ENCODE measurements at regions not wholly inside any gene's neighbourhood (a gene's known extent, or its start where the extent isn't known, plus 50 kb on each side); places are given as distances from the start of the nearest gene placed in this dataset.
A peak's percentile ranks its signal among the peaks of the same experiment; 100 is the strongest.

- H3K36me3 ChIP-seq (ENCODE audit: insufficient read depth, low read length): no peaks in the 10 kb centered on the region
These were observed 157.7 kb downstream of the FAT3 start for GRCh38 chr11:92382311-92382710.

DNA sequence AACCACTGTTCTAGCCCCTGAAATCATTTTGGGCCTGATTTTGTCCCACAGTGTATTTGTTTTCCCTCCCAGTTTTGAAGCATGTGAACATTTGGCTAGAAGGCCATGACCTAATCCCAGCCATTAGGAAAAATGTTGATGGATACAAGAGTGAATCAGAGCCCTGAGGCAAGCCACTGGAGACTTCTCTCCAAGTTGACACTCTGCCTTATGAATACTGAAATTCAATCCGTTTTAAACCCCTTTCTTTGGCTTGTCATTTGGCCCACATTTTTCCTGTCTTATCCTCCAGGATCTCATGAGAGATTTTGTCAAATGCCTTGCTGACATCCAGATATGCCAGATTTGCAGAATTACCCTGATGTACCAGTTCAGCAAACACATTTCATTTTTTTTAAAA is 158.8 kb downstream of the FAT3 start:
- no peaks in the 10 kb centered on the region for H3K36me3 ChIP-seq (ENCODE audit: insufficient read depth, low read length)
- H3K9me3 ChIP-seq (ENCODE audit: low read depth, low read length): no peaks in the 10 kb centered on the region
- no peak for TF ChIP-seq EZH2 (IDR thresholded peaks at IDR 0.05)
- TF ChIP-seq FOXP2 (optimal IDR thresholded peaks at IDR 0.05; ENCODE audit: control extremely low read depth, extremely low read length, insufficient read depth): no peak
- TF ChIP-seq POLR2AphosphoS5 (IDR thresholded peaks at IDR 0.05; ENCODE audit: borderline replicate concordance, low read depth, low read length): no peak
- no peak for DNase-seq (ENCODE audit: low read depth, low spot score)
- H3K27ac ChIP-seq: no peak overlapping the region
- no peak overlapping the region for H3K9ac ChIP-seq (ENCODE audit: insufficient read length)
- H3K4me3 ChIP-seq: no peak overlapping the region

More at GRCh38 chr11:92382311-92382710, 157.7 kb downstream of the FAT3 start:
- no peaks in the 10 kb centered on the region for H3K9me3 ChIP-seq (ENCODE audit: low read depth, low read length)
- TF ChIP-seq FOXP2 (optimal IDR thresholded peaks at IDR 0.05; ENCODE audit: control extremely low read depth, extremely low read length, insufficient read depth): no peak
- TF ChIP-seq POLR2AphosphoS5 (IDR thresholded peaks at IDR 0.05; ENCODE audit: borderline replicate concordance, low read depth, low read length): no peak
- TF ChIP-seq EZH2 (IDR thresholded peaks at IDR 0.05): no peak
- H3K27ac ChIP-seq: no peak overlapping the region
- no peak overlapping the region for H3K9ac ChIP-seq (ENCODE audit: insufficient read length)
- H3K4me3 ChIP-seq: no peak overlapping the region
- DNase-seq (ENCODE audit: low read depth, low spot score): no peak

- DNase-seq (ENCODE audit: low read depth, low spot score): no peak
- Histone ChIP-seq H3K9ac (ENCODE audit: insufficient read length) (no peak overlapping the region), H3K27ac (no peak overlapping the region), H3K4me3 (no peak overlapping the region), H3K9me3 (ENCODE audit: low read depth, low read length) (no peaks in the 10 kb centered on the region), H3K36me3 (ENCODE audit: insufficient read depth, low read length) (no peaks in the 10 kb centered on the region)
- TF ChIP-seq FOXP2 (optimal IDR thresholded peaks at IDR 0.05; ENCODE audit: control extremely low read depth, extremely low read length, insufficient read depth): no peak
These were observed 159.7 kb downstream of the FAT3 start for GRCh38 chr11:92384358-92384757.

DNA sequence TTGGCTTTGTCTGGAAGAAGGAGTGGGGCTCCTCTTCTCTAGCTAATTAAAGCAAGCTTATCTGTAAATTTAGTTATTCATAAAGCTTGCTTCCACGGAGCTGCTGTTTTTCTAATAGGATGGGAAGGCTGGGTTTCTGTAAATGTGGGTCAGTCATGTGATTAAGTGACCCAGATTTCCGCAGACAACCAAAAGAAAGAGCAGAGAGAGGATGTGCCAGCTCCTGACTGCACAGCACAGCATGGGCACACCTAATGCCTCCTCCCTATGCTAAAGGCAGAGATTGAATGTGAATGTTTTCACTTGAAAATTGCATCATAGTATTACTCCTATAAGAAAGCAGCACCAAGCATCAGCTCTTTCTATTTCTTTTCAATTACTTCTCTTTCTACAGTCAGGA is 160.2 kb downstream of the FAT3 start:
- TF ChIP-seq EZH2 (IDR thresholded peaks at IDR 0.05) (no peak), FOXP2 (optimal IDR thresholded peaks at IDR 0.05; ENCODE audit: control extremely low read depth, extremely low read length, insufficient read depth) (no peak), POLR2AphosphoS5 (IDR thresholded peaks at IDR 0.05; ENCODE audit: borderline replicate concordance, low read depth, low read length) (no peak)
- no peak overlapping the region for H3K4me3 ChIP-seq
- H3K27ac ChIP-seq: no peak overlapping the region
- no peaks in the 10 kb centered on the region for H3K9me3 ChIP-seq (ENCODE audit: low read depth, low read length)
- no peak for DNase-seq (ENCODE audit: low read depth, low spot score)
- H3K36me3 ChIP-seq (ENCODE audit: insufficient read depth, low read length): no peaks in the 10 kb centered on the region
- no peak overlapping the region for H3K9ac ChIP-seq (ENCODE audit: insufficient read length)

DNA sequence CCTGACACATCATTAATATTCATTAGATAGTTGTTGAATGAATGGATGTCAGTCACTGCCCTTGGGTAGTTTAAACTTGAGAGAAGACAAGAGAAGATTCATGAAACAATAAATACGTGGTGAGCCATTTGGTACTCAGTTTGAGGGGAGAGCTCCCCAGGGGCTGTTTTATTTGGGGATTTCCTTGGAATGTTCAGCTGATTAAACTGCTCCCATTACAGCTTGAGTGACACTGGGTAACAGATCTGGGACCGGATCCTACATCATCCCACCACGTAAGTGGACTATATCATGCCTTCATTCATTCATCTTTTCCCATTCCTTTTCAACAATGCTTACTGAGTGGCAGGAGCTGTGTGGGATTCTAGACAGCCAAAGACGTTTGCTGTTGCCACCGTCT is 162.0 kb downstream of the FAT3 start:
- Histone ChIP-seq H3K4me3 (no peak overlapping the region), H3K36me3 (ENCODE audit: insufficient read depth, low read length) (no peaks in the 10 kb centered on the region), H3K27ac (no peak overlapping the region), H3K9ac (ENCODE audit: insufficient read length) (no peak overlapping the region), H3K9me3 (ENCODE audit: low read depth, low read length) (no peaks in the 10 kb centered on the region)
- TF ChIP-seq FOXP2 (optimal IDR thresholded peaks at IDR 0.05; ENCODE audit: control extremely low read depth, extremely low read length, insufficient read depth): no peak
- no peak for TF ChIP-seq EZH2 (IDR thresholded peaks at IDR 0.05)
- TF ChIP-seq POLR2AphosphoS5 (IDR thresholded peaks at IDR 0.05; ENCODE audit: borderline replicate concordance, low read depth, low read length): no peak
- no peak for DNase-seq (ENCODE audit: low read depth, low spot score)

- Histone ChIP-seq H3K4me3 (no peak overlapping the region), H3K9me3 (ENCODE audit: low read depth, low read length) (no peaks in the 10 kb centered on the region), H3K27ac (no peak overlapping the region), H3K9ac (ENCODE audit: insufficient read length) (no peak overlapping the region), H3K36me3 (ENCODE audit: insufficient read depth, low read length) (no peaks in the 10 kb centered on the region)
- no peak for TF ChIP-seq POLR2AphosphoS5 (IDR thresholded peaks at IDR 0.05; ENCODE audit: borderline replicate concordance, low read depth, low read length)
- no peak for TF ChIP-seq FOXP2 (optimal IDR thresholded peaks at IDR 0.05; ENCODE audit: control extremely low read depth, extremely low read length, insufficient read depth)
- TF ChIP-seq EZH2 (IDR thresholded peaks at IDR 0.05): no peak
- no peak for DNase-seq (ENCODE audit: low read depth, low spot score)
These were observed 163.2 kb downstream of the FAT3 start for GRCh38 chr11:92387859-92388258.

GRCh38 chr11:92388380-92388779 is 163.8 kb downstream of the FAT3 start:
- TF ChIP-seq POLR2AphosphoS5 (IDR thresholded peaks at IDR 0.05; ENCODE audit: borderline replicate concordance, low read depth, low read length) (no peak), FOXP2 (optimal IDR thresholded peaks at IDR 0.05; ENCODE audit: control extremely low read depth, extremely low read length, insufficient read depth) (no peak), EZH2 (IDR thresholded peaks at IDR 0.05) (no peak)
- Histone ChIP-seq H3K9me3 (ENCODE audit: low read depth, low read length) (no peaks in the 10 kb centered on the region), H3K27ac (no peak overlapping the region), H3K36me3 (ENCODE audit: insufficient read depth, low read length) (no peaks in the 10 kb centered on the region), H3K4me3 (no peak overlapping the region), H3K9ac (ENCODE audit: insufficient read length) (no peak overlapping the region)
- DNase-seq (ENCODE audit: low read depth, low spot score): no peak

DNA sequence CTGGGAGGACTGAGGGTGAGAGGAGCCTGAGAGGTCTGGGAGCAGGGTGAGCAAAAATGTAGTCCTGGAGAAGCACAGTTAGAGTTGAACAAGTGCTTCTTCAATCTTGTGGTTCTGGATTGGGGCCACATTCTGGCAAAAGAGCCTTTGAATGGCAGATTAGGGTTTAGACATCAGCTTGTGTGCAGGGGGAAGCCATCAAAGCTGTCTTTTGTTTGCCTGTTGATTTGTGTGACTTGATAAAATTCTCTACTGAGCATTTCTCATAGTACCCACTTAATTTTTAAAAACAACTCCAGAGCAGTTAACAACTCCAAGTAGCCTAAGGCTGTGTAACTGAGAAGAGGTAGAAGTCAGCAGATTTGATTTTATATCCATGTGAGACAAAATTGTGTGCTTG is 166.2 kb downstream of the FAT3 start:
- DNase-seq (ENCODE audit: low read depth, low spot score): peak; percentile 30
- H3K27ac ChIP-seq: no peak overlapping the region
- no peaks in the 10 kb centered on the region for H3K36me3 ChIP-seq (ENCODE audit: insufficient read depth, low read length)
- TF ChIP-seq FOXP2 (optimal IDR thresholded peaks at IDR 0.05; ENCODE audit: control extremely low read depth, extremely low read length, insufficient read depth) (no peak), POLR2AphosphoS5 (IDR thresholded peaks at IDR 0.05; ENCODE audit: borderline replicate concordance, low read depth, low read length) (no peak), EZH2 (IDR thresholded peaks at IDR 0.05) (no peak)
- H3K4me3 ChIP-seq: 0 out of 2 replicates have a peak overlapping the region, but pooled peaks have one; percentile 6
- no peak overlapping the region for H3K9ac ChIP-seq (ENCODE audit: insufficient read length)
- no peaks in the 10 kb centered on the region for H3K9me3 ChIP-seq (ENCODE audit: low read depth, low read length)

DNA sequence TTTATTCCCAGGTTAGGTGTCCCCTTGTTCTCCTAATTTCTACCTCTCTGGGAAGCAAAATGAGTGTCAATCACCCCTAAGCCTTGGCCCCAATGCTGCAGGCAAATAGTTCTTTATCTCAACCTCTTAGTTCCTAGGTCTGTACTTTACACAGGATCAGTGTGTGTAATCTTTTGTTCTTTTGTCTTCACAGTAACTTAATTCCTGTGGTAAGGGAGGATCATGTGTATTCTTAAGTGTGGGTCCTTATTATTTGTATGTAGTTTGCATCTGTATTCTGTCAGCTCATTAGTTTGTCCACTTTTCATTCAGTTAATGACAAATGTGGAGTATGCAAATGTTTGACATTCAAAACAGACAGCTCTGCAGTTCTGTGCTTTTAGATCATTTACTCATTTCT is 166.7 kb downstream of the FAT3 start:
- Histone ChIP-seq H3K36me3 (ENCODE audit: insufficient read depth, low read length) (no peaks in the 10 kb centered on the region), H3K4me3 (no peak overlapping the region), H3K27ac (no peak overlapping the region), H3K9ac (ENCODE audit: insufficient read length) (no peak overlapping the region), H3K9me3 (ENCODE audit: low read depth, low read length) (no peaks in the 10 kb centered on the region)
- TF ChIP-seq FOXP2 (optimal IDR thresholded peaks at IDR 0.05; ENCODE audit: control extremely low read depth, extremely low read length, insufficient read depth): no peak
- TF ChIP-seq EZH2 (IDR thresholded peaks at IDR 0.05): no peak
- no peak for TF ChIP-seq POLR2AphosphoS5 (IDR thresholded peaks at IDR 0.05; ENCODE audit: borderline replicate concordance, low read depth, low read length)
- DNase-seq (ENCODE audit: low read depth, low spot score): no peak

Data from SK-N-MC (cell line).